ENCODE measurements at regions not wholly inside any gene's neighbourhood (a gene's known extent, or its start where the extent isn't known, plus 50 kb on each side); places are given as distances from the start of the nearest gene placed in this dataset.

GRCh38 chr9:79362100-79363081 is 209.4 kb upstream of the TLE4 start:
- no peak for DNase-seq (ENCODE audit: low spot score)
- Mint-ChIP-seq H3K27me3 (ENCODE audit: insufficient read depth, low read depth) (peaks cover 2% of the 10 kb centered on the region), H3K9me3 (no peaks in the 10 kb centered on the region), H3K27ac (no peak overlapping the region), H3K4me3 (no peak overlapping the region), H3K4me1 (peaks cover 15% of the 10 kb centered on the region), H3K36me3 (no peaks in the 10 kb centered on the region)
- Histone ChIP-seq H3K4me1 (peaks cover 23% of the 10 kb centered on the region), H3K4me2 (peak overlapping the region; percentile 58), H3K4me3 (no peak overlapping the region), H3K27me3 (no peaks in the 10 kb centered on the region), H3K36me3 (no peaks in the 10 kb centered on the region), H2AFZ (replicated peaks) (peak overlapping the region; percentile 98), H3K79me2 (ENCODE audit: low read depth) (no peaks in the 10 kb centered on the region), H3K9ac (no peak overlapping the region), H3K27ac (no peak overlapping the region), H3F3A (ENCODE audit: low read depth) (peaks cover 13% of the 10 kb centered on the region), H3K9me3 (ENCODE audit: low read depth) (no peaks in the 10 kb centered on the region), H4K20me1 (ENCODE audit: low read depth) (no peaks in the 10 kb centered on the region)
- TF ChIP-seq EZH2phosphoT487 (IDR thresholded peaks at IDR 0.05): no peak
- no peak for TF ChIP-seq CTCF (IDR thresholded peaks at IDR 0.05)
- no peak for TF ChIP-seq EZH2 (IDR thresholded peaks at IDR 0.05)

- no peaks in the 10 kb centered on the region for H3K36me3 Mint-ChIP-seq
- H3K4me1 Mint-ChIP-seq: no peaks in the 10 kb centered on the region
- Histone ChIP-seq H4K20me1 (ENCODE audit: low read depth) (no peaks in the 10 kb centered on the region), H3K36me3 (no peaks in the 10 kb centered on the region), H3K4me1 (peaks cover 5% of the 10 kb centered on the region), H3K9ac (no peak overlapping the region), H3K27me3 (no peaks in the 10 kb centered on the region), H3K9me3 (ENCODE audit: low read depth) (no peaks in the 10 kb centered on the region), H3K79me2 (ENCODE audit: low read depth) (no peaks in the 10 kb centered on the region), H3K27ac (no peak overlapping the region), H3F3A (ENCODE audit: low read depth) (no peaks in the 10 kb centered on the region), H2AFZ (replicated peaks) (no peak overlapping the region), H3K4me3 (no peak overlapping the region), H3K4me2 (no peak overlapping the region)
- no peak overlapping the region for H3K4me3 Mint-ChIP-seq
- no peak overlapping the region for H3K27ac Mint-ChIP-seq
- H3K9me3 Mint-ChIP-seq: no peaks in the 10 kb centered on the region
- DNase-seq (ENCODE audit: low spot score): no peak
- TF ChIP-seq CTCF (IDR thresholded peaks at IDR 0.05) (no peak), EZH2phosphoT487 (IDR thresholded peaks at IDR 0.05) (no peak), EZH2 (IDR thresholded peaks at IDR 0.05) (no peak)
- no peaks in the 10 kb centered on the region for H3K27me3 Mint-ChIP-seq (ENCODE audit: insufficient read depth, low read depth)
These were observed 202.1 kb upstream of the TLE4 start for GRCh38 chr9:79369676-79370075.

DNA sequence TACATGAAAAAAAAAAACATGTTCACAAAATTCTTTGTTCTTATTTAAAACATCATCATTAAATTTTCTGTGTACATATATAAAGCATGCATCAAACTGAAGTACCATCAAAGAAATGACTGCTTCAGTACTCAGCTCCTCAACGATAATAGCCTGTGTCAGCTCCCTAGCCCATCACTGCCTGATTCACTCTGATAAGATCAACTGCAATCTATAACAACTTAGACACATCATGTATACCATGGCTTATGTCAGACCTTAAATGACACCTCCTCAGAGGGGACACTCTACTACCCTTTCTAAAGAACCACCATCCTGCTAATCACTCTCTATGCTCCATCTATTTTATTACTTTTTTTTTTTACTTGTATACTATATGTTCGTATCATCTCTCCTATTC is 200.5 kb upstream of the TLE4 start:
- H3K27ac ChIP-seq: no peak overlapping the region
- no peaks in the 10 kb centered on the region for H4K20me1 ChIP-seq (ENCODE audit: low read depth)
- no peak overlapping the region for H3K4me3 Mint-ChIP-seq
- no peaks in the 10 kb centered on the region for H3K4me1 Mint-ChIP-seq
- no peak overlapping the region for H3K9ac ChIP-seq
- H3F3A ChIP-seq (ENCODE audit: low read depth): no peaks in the 10 kb centered on the region
- H3K36me3 Mint-ChIP-seq: no peaks in the 10 kb centered on the region
- H3K4me1 ChIP-seq: peaks cover 5% of the 10 kb centered on the region
- H3K79me2 ChIP-seq (ENCODE audit: low read depth): no peaks in the 10 kb centered on the region
- no peaks in the 10 kb centered on the region for H3K9me3 Mint-ChIP-seq
- H3K27me3 Mint-ChIP-seq (ENCODE audit: insufficient read depth, low read depth): peaks cover 2% of the 10 kb centered on the region
- no peak for DNase-seq (ENCODE audit: low spot score)
- TF ChIP-seq CTCF (IDR thresholded peaks at IDR 0.05) (no peak), EZH2 (IDR thresholded peaks at IDR 0.05) (no peak), EZH2phosphoT487 (IDR thresholded peaks at IDR 0.05) (no peak)
- no peaks in the 10 kb centered on the region for H3K27me3 ChIP-seq
- no peak overlapping the region for H3K4me3 ChIP-seq
- no peak overlapping the region for H3K27ac Mint-ChIP-seq
- no peak overlapping the region for H3K4me2 ChIP-seq
- H3K9me3 ChIP-seq (ENCODE audit: low read depth): no peaks in the 10 kb centered on the region
- no peak overlapping the region for H2AFZ ChIP-seq (replicated peaks)
- no peaks in the 10 kb centered on the region for H3K36me3 ChIP-seq
